ENCODE measurements at regions not wholly inside any gene's neighbourhood (a gene's known extent, or its start where the extent isn't known, plus 50 kb on each side); places are given as distances from the start of the nearest gene placed in this dataset.

DNA sequence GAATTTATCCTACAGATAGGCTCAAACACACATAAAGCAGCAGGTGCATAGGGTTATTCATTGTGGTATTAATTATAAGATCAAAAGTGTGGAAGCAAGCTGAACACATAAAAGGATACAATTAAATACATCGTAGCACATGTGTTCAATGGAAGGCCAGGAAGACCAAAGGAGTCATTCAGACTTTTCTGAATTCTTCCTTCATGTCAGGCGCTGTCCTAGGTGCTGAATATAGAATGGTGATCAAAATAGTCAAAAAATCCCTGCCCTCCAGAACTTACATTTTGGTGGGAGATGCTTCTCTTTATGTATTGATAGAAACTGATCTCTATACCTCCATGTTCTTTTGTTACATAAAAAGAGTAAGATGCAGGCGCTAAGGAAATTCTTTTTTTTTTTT lies 439.0 kb upstream of the ASIC2 start:
- H3K4me1 Mint-ChIP-seq = no peaks in the 10 kb centered on the region
- Histone ChIP-seq H2AFZ (ENCODE audit: insufficient read depth, low read depth, low read length, poor library complexity, severe bottlenecking) (no peak overlapping the region), H3K9me3 (ENCODE audit: control extremely low read depth in 1 of 3, control insufficient read depth in 2 of 3, insufficient read depth in 1 of 3, low read length in 2 of 3) (peaks cover 0 to 6% (median 0%) of the 10 kb centered on the region in 3 donors), H3K4me1 (ENCODE audit: control insufficient read depth in 2 of 2, insufficient read depth in 2 of 2, low read length in 2 of 2) (no peaks in the 10 kb centered on the region), H3K4me2 (replicated peaks; ENCODE audit: low read depth, low read length, poor library complexity, severe bottlenecking) (no peak overlapping the region), H3K4me3 (ENCODE audit: control extremely low read depth in 1 of 5, extremely low read depth in 1 of 5, insufficient read depth in 1 of 5, low read depth in 2 of 5, low read length in 4 of 5) (no peak overlapping the region), H3K27ac (ENCODE audit: low read length in 2 of 2) (no peak overlapping the region), H3K27me3 (replicated peaks in 1 of 4; ENCODE audit: control extremely low read depth in 1 of 4, control insufficient read depth in 3 of 4, insufficient read depth in 4 of 4, low read length in 3 of 4) (peaks cover 0 to 5% (median 0%) of the 10 kb centered on the region in 4 experiments), H3K36me3 (replicated peaks in 1 of 2; ENCODE audit: control extremely low read depth in 1 of 2, control insufficient read depth in 1 of 2, extremely low read depth in 1 of 2, insufficient read depth in 2 of 2, low read length in 1 of 2) (no peaks in the 10 kb centered on the region), H4K20me1 (ENCODE audit: control insufficient read depth, insufficient read depth, low read length, poor library complexity, severe bottlenecking) (no peaks in the 10 kb centered on the region), H3K79me2 (ENCODE audit: control insufficient read depth, insufficient read depth, low read length) (no peaks in the 10 kb centered on the region), H3K9ac (ENCODE audit: low read length) (no peak overlapping the region)
- H3K27ac Mint-ChIP-seq = no peak overlapping the region
- ChIA-PET CTCF (no interaction called here), POLR2A (no interaction called here)
- H3K9me3 Mint-ChIP-seq (ENCODE audit: insufficient read depth) = no peaks in the 10 kb centered on the region
- 60% methylated on average over 1 of the region's 3 CpGs for WGBS (ENCODE audit: insufficient coverage)
- peaks cover 21% of the 10 kb centered on the region for H3K27me3 Mint-ChIP-seq
- no peak overlapping the region for H3K4me3 Mint-ChIP-seq
- intact Hi-C loops (cut with micrococcal nuclease) = no loop called here
- TF ChIP-seq EZH2 (IDR thresholded peaks at IDR 0.05; ENCODE audit: borderline replicate concordance, insufficient read depth, low read depth, low read length, poor library complexity, severe bottlenecking) = no peak
- no peak for TF ChIP-seq CTCF (IDR thresholded peaks at IDR 0.05)
- no peak for ATAC-seq (ENCODE audit: low read depth)
- DNase-seq = no peak

DNA sequence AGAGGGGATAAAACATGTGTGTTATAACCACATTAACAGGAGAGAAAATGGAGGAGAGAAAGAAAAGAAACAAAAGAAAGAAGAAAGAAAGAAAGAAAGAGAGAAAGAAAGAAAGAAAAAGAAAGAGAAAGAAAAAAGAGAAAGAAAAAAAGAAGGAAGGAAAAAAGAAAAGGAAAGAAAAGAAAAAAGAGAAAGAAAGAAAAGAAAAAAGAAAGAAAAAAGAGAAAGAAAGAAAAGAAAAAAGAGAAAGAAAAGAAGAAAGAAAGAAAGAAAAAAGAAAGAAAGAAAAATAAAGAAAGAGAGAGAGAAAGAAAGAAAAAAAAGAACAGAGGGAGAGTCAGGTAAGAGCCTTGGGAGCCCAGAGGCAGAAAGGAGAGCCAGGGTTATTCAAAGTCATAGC lies 446.6 kb upstream of the ASIC2 start:
- Histone ChIP-seq H3K4me1 (ENCODE audit: control insufficient read depth in 2 of 2, insufficient read depth in 2 of 2, low read length in 2 of 2) (no peaks in the 10 kb centered on the region), H3K27me3 (replicated peaks in 1 of 4; ENCODE audit: control extremely low read depth in 1 of 4, control insufficient read depth in 3 of 4, insufficient read depth in 4 of 4, low read length in 3 of 4) (peaks cover 0 to 7% (median 4%) of the 10 kb centered on the region in 4 experiments), H3K4me2 (replicated peaks; ENCODE audit: low read depth, low read length, poor library complexity, severe bottlenecking) (no peak overlapping the region), H3K9ac (ENCODE audit: low read length) (no peak overlapping the region), H3K27ac (ENCODE audit: low read length in 2 of 2) (no peak overlapping the region), H2AFZ (ENCODE audit: insufficient read depth, low read depth, low read length, poor library complexity, severe bottlenecking) (no peak overlapping the region), H4K20me1 (ENCODE audit: control insufficient read depth, insufficient read depth, low read length, poor library complexity, severe bottlenecking) (no peaks in the 10 kb centered on the region), H3K4me3 (ENCODE audit: control extremely low read depth in 1 of 5, extremely low read depth in 1 of 5, insufficient read depth in 1 of 5, low read depth in 2 of 5, low read length in 4 of 5) (no peak overlapping the region), H3K36me3 (replicated peaks in 1 of 2; ENCODE audit: control extremely low read depth in 1 of 2, control insufficient read depth in 1 of 2, extremely low read depth in 1 of 2, insufficient read depth in 2 of 2, low read length in 1 of 2) (no peaks in the 10 kb centered on the region), H3K79me2 (ENCODE audit: control insufficient read depth, insufficient read depth, low read length) (no peaks in the 10 kb centered on the region), H3K9me3 (ENCODE audit: control extremely low read depth in 1 of 3, control insufficient read depth in 2 of 3, insufficient read depth in 1 of 3, low read length in 2 of 3) (peaks cover 0 to 2% (median 0%) of the 10 kb centered on the region in 3 donors)
- ChIA-PET POLR2A (no interaction called here), CTCF (no interaction called here)
- intact Hi-C loops (cut with micrococcal nuclease) = no loop called here
- ATAC-seq (ENCODE audit: low read depth) (no peak), DNase-seq (no peak)
- TF ChIP-seq EZH2 (IDR thresholded peaks at IDR 0.05; ENCODE audit: borderline replicate concordance, insufficient read depth, low read depth, low read length, poor library complexity, severe bottlenecking) (no peak), CTCF (IDR thresholded peaks at IDR 0.05) (peak; percentile 41)
- no peaks in the 10 kb centered on the region for H3K4me1 Mint-ChIP-seq
- no peak overlapping the region for H3K4me3 Mint-ChIP-seq
- H3K27me3 Mint-ChIP-seq = peaks cover 41% of the 10 kb centered on the region
- no peaks in the 10 kb centered on the region for H3K9me3 Mint-ChIP-seq (ENCODE audit: insufficient read depth)
- no peak overlapping the region for H3K27ac Mint-ChIP-seq
